ENCODE measurements at regions not wholly inside any gene's neighbourhood (a gene's known extent, or its start where the extent isn't known, plus 50 kb on each side); places are given as distances from the start of the nearest gene placed in this dataset.

- no peaks in the 10 kb centered on the region for H3K27me3 ChIP-seq (ENCODE audit: low read depth)
Measured at GRCh38 chr6:9799582-9799981, 615.3 kb downstream of the TFAP2A start.

GRCh38 chr6:9796827-9797226, 618.0 kb downstream of the TFAP2A start:
- intact Hi-C loops (cut with micrococcal nuclease) = no loop called here
- DNase-seq = no peak
- no peaks in the 10 kb centered on the region for H3K4me1 ChIP-seq
- no peak overlapping the region for H3K4me3 ChIP-seq
- peaks cover 4% of the 10 kb centered on the region for H3K9me3 ChIP-seq (replicated peaks)
- H3K36me3 ChIP-seq = no peaks in the 10 kb centered on the region
- H3K27ac ChIP-seq (replicated peaks) = no peak overlapping the region
- no peak for TF ChIP-seq CTCF (IDR thresholded peaks at IDR 0.05; ENCODE audit: borderline replicate concordance)
- no peaks in the 10 kb centered on the region for H3K27me3 ChIP-seq (ENCODE audit: low read depth)

More at GRCh38 chr6:9799582-9799981, 615.3 kb downstream of the TFAP2A start:
- Histone ChIP-seq H3K9me3 (replicated peaks) (peaks cover 7% of the 10 kb centered on the region), H3K36me3 (no peaks in the 10 kb centered on the region), H3K4me3 (no peak overlapping the region), H3K4me1 (no peaks in the 10 kb centered on the region), H3K27ac (replicated peaks) (no peak overlapping the region)
- DNase-seq = no peak
- TF ChIP-seq CTCF (IDR thresholded peaks at IDR 0.05; ENCODE audit: borderline replicate concordance) = no peak
- intact Hi-C loops (cut with micrococcal nuclease) = no loop called here

- TF ChIP-seq CTCF (IDR thresholded peaks at IDR 0.05; ENCODE audit: borderline replicate concordance) = no peak
- Histone ChIP-seq H3K27me3 (ENCODE audit: low read depth) (no peaks in the 10 kb centered on the region), H3K4me1 (no peaks in the 10 kb centered on the region), H3K27ac (replicated peaks) (no peak overlapping the region), H3K4me3 (no peak overlapping the region), H3K36me3 (no peaks in the 10 kb centered on the region), H3K9me3 (replicated peaks) (peaks cover 4% of the 10 kb centered on the region)
- intact Hi-C loops (cut with micrococcal nuclease) = no loop called here
- no peak for DNase-seq
Measured at GRCh38 chr6:9795880-9796279, 619.0 kb downstream of the TFAP2A start.

- no peaks in the 10 kb centered on the region for H3K36me3 ChIP-seq
- TF ChIP-seq CTCF (IDR thresholded peaks at IDR 0.05; ENCODE audit: borderline replicate concordance) = no peak
- intact Hi-C loops (cut with micrococcal nuclease) = no loop called here
- no peaks in the 10 kb centered on the region for H3K27me3 ChIP-seq (ENCODE audit: low read depth)
- DNase-seq = no peak
- no peaks in the 10 kb centered on the region for H3K4me1 ChIP-seq
- H3K9me3 ChIP-seq (replicated peaks) = no peaks in the 10 kb centered on the region
- H3K27ac ChIP-seq (replicated peaks) = no peak overlapping the region
- H3K4me3 ChIP-seq = no peak overlapping the region
Measured at GRCh38 chr6:9789201-9789600, 625.7 kb downstream of the TFAP2A start.

- no peaks in the 10 kb centered on the region for H3K36me3 ChIP-seq
- no peak overlapping the region for H3K27ac ChIP-seq (replicated peaks)
- no peak for DNase-seq
- H3K27me3 ChIP-seq (ENCODE audit: low read depth) = no peaks in the 10 kb centered on the region
- TF ChIP-seq CTCF (IDR thresholded peaks at IDR 0.05; ENCODE audit: borderline replicate concordance) = no peak
- H3K9me3 ChIP-seq (replicated peaks) = peaks cover 8% of the 10 kb centered on the region
- H3K4me3 ChIP-seq = no peak overlapping the region
- intact Hi-C loops (cut with micrococcal nuclease) = no loop called here
- no peaks in the 10 kb centered on the region for H3K4me1 ChIP-seq
Measured at GRCh38 chr6:9784786-9785185, 630.1 kb downstream of the TFAP2A start.

- Histone ChIP-seq H3K9me3 (replicated peaks) (peaks cover 8% of the 10 kb centered on the region), H3K4me3 (no peak overlapping the region), H3K36me3 (no peaks in the 10 kb centered on the region), H3K4me1 (no peaks in the 10 kb centered on the region), H3K27me3 (ENCODE audit: low read depth) (no peaks in the 10 kb centered on the region), H3K27ac (replicated peaks) (no peak overlapping the region)
- no peak for DNase-seq
- intact Hi-C loops (cut with micrococcal nuclease) = no loop called here
- TF ChIP-seq CTCF (IDR thresholded peaks at IDR 0.05; ENCODE audit: borderline replicate concordance) = no peak
Measured at GRCh38 chr6:9783567-9783966, 631.3 kb downstream of the TFAP2A start.

All from left ventricle myocardium inferior (tissue), 1 donor.